ENCODE measurements at regions not wholly inside any gene's neighbourhood (a gene's known extent, or its start where the extent isn't known, plus 50 kb on each side); places are given as distances from the start of the nearest gene placed in this dataset.

- no peak for DNase-seq
Measured at GRCh38 chr2:239579524-239580198, 178.8 kb upstream of the HDAC4 start.

GRCh38 chr2:239579081-239579480 is 178.3 kb upstream of the HDAC4 start:
- DNase-seq, result no peak

GRCh38 chr2:239578381-239578780 is 177.6 kb upstream of the HDAC4 start:
- DNase-seq, result no peak

GRCh38 chr2:239577935-239578334 is 177.1 kb upstream of the HDAC4 start:
- no peak for DNase-seq

- no peak for DNase-seq
Measured at GRCh38 chr2:239576784-239577685, 176.2 kb upstream of the HDAC4 start.

GRCh38 chr2:239575931-239576445 is 175.2 kb upstream of the HDAC4 start:
- no peak for DNase-seq

GRCh38 chr2:239574434-239575156 is 173.8 kb upstream of the HDAC4 start:
- DNase-seq, result no peak

- no peak for DNase-seq
Measured at GRCh38 chr2:239574054-239574433, 173.2 kb upstream of the HDAC4 start.

GRCh38 chr2:239570971-239571520 is 170.2 kb upstream of the HDAC4 start:
- no peak for DNase-seq

- DNase-seq, result no peak
Measured at GRCh38 chr2:239570216-239570925, 169.6 kb upstream of the HDAC4 start.

- no peak for DNase-seq
Measured at GRCh38 chr2:239569401-239570090, 168.7 kb upstream of the HDAC4 start.

GRCh38 chr2:239568601-239569000 is 167.8 kb upstream of the HDAC4 start:
- no peak for DNase-seq

GRCh38 chr2:239567786-239568185 is 167.0 kb upstream of the HDAC4 start:
- DNase-seq, result no peak

GRCh38 chr2:239566995-239567568 is 166.3 kb upstream of the HDAC4 start:
- no peak for DNase-seq

- no peak for DNase-seq
Measured at GRCh38 chr2:239566162-239566994, 165.6 kb upstream of the HDAC4 start.

- DNase-seq, result no peak
Measured at GRCh38 chr2:239564587-239564986, 163.8 kb upstream of the HDAC4 start.

GRCh38 chr2:239563561-239563960 is 162.7 kb upstream of the HDAC4 start:
- DNase-seq, result no peak

- no peak for DNase-seq
Measured at GRCh38 chr2:239561446-239562001, 160.7 kb upstream of the HDAC4 start.

- no peak for DNase-seq
Measured at GRCh38 chr2:239559417-239560261, 158.8 kb upstream of the HDAC4 start.

All from activated CD8-positive, alpha-beta memory T cell treated with anti-CD3 and anti-CD28 coated beads, Interleukin-2, amount 50 U/mL, for 4 hours (primary cell).